GM23248 (cell line): ENCODE measurements at regions not wholly inside any gene's neighbourhood (a gene's known extent, or its start where the extent isn't known, plus 50 kb on each side); places are given as distances from the start of the nearest gene placed in this dataset.

Experiments
- EZH2 ChIP-seq: fragments of 200-600 bp; sonication (generic); IDR thresholded peaks from 2 replicates; pipeline ENCODE4 v1.6.1; 2018; ENCODE audit warnings: antibody characterized with exemption, mild to moderate bottlenecking; ENCODE audit not compliant: insufficient read depth, poor library complexity, severe bottlenecking
- EZH2phosphoT487 ChIP-seq: fragments of 200-600 bp; sonication (generic); IDR thresholded peaks from 2 replicates; pipeline ENCODE4 v1.6.1; 2018; ENCODE audit warnings: antibody characterized with exemption, moderate library complexity, mild to moderate bottlenecking, low read depth; ENCODE audit not compliant: insufficient read depth

GRCh38 chr2:236343400-236344161 is 79.4 kb upstream of the ASB18 start:
- no peak for TF ChIP-seq EZH2
- TF ChIP-seq EZH2phosphoT487, result no peak
